ENCODE measurements at regions not wholly inside any gene's neighbourhood (a gene's known extent, or its start where the extent isn't known, plus 50 kb on each side); places are given as distances from the start of the nearest gene placed in this dataset.

DNA sequence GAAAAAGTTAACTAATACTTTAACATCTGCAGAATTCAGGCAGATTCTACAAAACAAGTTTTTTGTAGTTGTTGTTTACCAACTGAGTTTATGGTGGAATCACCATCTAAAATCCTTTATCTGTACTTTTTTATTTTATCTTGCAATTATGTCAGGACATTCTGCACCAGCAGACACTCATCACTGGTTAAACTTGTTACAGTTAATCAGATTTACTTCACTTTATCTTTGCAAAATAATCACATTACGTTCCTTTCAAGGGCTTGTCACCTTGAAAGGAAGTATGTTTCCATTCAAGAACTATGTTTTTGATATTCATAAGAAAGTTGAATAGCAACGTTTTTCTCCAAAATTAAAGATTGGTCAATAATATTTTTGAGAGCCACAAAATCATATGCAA lies 796.6 kb upstream of the ROBO1 start:
- no peak for DNase-seq

DNA sequence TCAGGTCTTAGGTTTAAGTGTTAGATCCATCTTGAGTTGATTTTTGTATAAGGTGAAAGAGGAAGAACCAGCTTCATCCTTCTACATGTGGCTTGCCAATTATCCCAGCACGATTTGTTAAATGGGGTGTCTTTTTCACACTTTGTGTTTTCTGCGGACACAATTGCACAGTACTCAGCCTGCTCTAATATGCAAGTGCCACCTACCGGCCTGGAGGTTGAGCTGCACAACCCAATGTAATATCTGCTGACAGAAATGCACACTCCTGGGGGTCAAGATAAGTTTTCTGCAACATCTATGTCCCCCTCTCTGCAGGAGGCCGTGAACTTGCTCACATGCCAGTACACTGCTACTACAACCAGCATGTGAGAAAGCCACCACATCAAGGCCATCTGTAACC lies 791.9 kb upstream of the ROBO1 start:
- DNase-seq, result no peak

DNA sequence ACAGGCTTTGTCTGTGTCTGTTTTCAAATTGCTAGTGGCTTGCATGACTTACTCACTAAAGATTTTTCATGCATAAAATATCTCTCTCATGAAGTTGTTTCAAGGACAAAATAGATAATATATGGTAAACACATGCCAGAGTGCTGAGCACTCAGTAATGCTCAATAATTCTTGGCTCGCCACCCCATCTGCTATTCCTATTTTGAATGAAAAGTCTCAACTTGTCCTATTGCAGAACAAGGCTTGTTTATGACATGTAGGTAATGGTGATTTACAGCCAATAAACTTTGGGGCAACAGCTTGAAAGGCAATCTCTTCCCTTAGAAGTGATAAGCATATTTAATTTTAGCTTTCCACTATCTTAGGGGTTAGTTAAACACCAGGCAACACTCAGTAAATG lies 789.0 kb upstream of the ROBO1 start:
- no peak for DNase-seq

DNA sequence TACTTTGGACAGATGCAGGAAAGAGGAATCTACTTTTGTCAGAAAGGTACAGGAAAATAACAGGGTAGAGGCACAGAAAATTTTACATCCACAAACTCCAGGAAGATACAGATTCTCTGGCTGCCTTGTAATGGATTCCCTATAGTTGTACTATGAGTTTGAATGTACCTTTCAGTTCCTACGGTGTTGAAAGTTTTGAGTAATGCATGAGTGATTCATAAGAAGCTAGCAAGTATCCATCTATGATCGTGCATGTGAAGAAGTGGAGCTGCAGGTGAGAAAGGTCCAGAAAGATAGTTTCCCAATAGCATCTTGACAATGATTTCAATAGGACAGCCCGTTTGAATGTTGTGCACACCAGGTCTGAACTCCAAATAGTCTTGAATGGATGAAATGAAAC lies 786.5 kb upstream of the ROBO1 start:
- DNase-seq, result no peak

- DNase-seq, result no peak
Observed at GRCh38 chr3:80553211-80553610, 785.4 kb upstream of the ROBO1 start.

DNA sequence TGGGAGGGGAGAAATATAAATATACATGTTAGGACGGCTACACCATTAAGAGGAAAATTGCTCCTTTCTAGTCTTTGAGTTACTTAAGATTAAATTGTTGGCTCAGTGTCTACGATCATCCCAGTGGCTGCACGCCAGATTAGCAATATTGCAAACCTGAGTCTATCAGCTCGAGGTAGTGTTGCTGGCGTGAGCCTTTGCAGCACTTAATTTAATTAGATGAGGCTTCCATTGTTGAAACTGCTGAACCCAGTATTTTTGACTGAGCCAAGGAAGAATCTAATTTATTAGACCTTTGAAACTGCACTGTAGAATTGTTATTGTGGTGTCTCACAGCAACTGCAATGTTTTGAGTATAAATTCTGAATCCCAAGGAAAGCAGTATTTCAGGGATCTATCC lies 782.4 kb upstream of the ROBO1 start:
- DNase-seq, result no peak

- no peak for DNase-seq
Observed at GRCh38 chr3:80549173-80549572, 781.4 kb upstream of the ROBO1 start.

DNA sequence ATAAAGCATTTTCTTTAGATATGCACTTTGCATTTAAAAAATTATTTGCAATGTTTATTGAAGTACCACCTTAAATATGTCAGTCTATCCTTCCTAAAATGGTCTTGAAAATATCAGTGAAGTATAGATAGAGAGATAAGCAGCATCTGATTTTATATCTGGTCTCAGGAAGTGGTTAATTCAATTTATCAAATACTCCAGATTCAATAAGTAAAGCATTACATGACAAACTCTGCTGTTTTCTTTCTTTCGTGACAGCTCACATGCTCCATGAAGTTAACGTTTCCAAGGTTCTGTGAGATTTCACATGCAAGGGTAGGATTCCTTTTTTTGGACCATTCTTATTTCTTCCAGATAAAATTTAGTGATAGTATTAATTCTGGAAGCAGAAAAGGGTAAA lies 775.4 kb upstream of the ROBO1 start:
- DNase-seq, result no peak

DNA sequence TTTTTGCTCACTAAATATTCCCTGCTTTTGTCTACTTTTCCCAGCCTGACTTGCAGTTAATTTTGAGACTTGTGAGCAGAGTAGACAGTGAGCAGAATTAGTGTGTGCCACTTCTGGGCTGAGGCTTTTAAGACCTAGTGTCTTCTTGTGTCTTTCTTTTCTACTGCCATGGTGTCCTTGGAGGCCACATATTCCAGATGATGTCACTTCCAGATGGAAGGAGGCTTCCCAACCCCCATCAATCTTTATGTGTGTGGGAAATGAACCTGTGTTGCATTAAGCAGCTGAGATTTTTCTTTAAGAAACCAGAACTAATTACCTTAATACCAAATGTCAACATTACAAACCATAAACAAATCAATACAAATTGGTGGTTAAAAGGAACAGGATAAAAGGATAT lies 774.7 kb upstream of the ROBO1 start:
- no peak for DNase-seq

DNA sequence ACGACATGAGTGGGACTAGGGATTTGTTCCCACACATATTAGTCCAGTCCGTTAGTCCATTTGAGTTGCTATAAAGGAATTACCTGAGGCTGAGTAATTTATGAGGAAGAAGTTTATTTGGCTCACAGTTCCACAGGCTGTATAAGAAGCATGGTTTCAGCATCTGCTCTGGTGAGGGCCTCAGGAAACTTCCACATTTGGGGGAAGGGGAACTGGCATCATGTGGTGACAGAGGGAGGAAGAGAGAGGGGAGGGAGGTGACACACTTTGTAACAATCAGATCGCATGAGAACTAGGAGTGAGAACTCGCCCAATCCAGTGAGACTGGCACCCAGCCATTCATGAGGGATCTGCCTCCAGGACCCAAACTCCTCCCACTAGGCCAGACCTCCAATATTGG lies 769.9 kb upstream of the ROBO1 start:
- DNase-seq, result no peak

GRCh38 chr3:80535286-80535685 lies 767.5 kb upstream of the ROBO1 start:
- DNase-seq, result no peak

- no peak for DNase-seq
Observed at GRCh38 chr3:80533553-80533952, 765.8 kb upstream of the ROBO1 start.

DNA sequence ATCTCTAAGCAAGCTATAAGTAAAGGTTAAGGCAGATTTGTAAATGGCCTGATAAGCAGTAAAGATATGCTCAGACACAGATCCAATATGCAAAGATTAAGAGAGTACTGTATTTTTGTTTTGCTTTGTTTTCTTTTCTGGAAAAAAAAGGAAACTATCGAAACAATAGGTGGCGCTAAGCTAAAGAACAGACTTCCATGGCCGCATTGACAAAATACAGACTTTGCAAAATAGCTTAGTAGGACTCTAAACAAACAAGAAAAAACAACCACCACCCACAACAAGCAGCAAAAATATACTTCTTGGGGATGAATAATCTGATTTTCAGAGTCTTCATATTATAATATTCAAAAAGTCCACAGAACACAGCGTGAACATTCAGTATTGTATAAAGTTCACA lies 758.4 kb upstream of the ROBO1 start:
- DNase-seq, result no peak

DNA sequence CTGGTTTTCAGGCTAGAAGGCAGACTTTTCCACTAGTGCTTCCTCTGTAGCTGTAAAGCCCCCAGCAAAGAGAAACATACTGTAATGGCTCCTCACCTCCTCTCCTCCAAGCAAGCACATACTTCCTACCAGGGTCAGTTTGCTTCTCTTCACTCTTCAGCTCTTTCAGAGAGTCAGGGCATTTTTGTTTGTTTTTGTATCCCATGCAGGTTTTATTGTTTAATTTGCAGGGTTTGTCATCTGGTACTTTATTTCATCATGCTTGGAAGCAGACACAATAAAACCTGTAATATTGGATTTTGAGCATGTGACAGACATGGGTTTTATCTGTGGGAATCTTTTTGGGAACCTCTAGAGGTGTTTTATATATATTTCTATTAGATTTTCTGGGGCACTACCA lies 753.3 kb upstream of the ROBO1 start:
- DNase-seq, result no peak

DNA sequence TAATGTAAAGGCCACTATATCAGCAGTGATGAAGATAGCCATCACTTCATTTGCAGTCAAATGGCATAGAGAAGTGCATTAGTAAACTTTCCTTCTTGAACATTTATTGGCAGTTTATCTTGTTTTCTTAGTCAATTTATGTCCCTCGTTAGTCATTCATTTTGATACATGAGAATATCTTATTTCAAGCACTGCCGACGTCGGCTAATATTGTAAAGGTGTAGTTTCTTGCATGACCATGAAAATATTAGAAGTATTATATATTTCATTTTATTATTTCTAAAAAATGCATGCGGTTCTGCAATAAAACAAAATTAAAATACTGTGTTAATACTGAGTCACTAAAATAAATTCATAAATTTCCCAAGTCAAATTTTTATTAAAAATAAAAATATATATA lies 751.6 kb upstream of the ROBO1 start:
- DNase-seq, result no peak

- no peak for DNase-seq
Observed at GRCh38 chr3:80496452-80496851, 728.7 kb upstream of the ROBO1 start.

GRCh38 chr3:80492162-80492561 lies 724.4 kb upstream of the ROBO1 start:
- no peak for DNase-seq

DNA sequence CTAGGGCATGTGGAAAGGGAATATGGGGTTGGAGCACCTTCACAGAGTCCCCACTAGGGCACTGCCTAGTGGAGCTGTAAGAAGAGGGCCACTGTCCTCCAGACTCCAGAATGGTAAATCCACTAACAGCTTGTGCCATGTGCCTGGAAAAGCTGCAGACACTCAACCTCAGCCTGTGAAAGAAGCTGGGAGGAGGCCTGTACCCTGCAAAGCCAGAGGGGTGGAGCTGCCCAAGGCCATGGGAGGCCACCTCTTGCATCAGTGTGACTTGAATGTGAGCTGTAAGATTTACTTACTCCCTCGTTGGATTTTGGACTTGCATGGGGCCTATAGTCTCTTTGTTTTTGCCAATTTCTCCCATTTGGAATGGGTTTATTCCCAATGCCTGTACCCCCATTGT lies 705.2 kb upstream of the ROBO1 start:
- DNase-seq, result no peak

DNA sequence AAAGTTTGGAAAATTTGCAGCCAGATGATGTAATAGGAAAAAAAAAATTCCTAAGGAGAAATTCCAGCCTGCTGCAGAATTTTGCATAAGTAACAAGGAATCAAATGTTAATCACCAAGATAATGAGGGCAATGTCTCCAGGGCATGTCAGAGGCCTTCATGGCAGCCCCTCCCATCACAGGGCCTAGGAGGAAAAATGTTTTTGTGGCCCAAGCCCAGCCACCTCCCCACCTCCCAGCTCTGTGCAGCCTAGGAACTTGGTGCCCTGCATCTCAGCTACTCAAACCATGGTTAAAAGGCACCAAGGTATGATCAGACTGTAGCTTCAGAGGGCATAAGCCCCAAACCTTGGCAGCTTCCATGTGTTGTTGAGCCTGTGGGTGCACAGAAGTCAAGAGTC lies 704.7 kb upstream of the ROBO1 start:
- no peak for DNase-seq

GRCh38 chr3:80470433-80470832 lies 702.6 kb upstream of the ROBO1 start:
- no peak for DNase-seq

DNA sequence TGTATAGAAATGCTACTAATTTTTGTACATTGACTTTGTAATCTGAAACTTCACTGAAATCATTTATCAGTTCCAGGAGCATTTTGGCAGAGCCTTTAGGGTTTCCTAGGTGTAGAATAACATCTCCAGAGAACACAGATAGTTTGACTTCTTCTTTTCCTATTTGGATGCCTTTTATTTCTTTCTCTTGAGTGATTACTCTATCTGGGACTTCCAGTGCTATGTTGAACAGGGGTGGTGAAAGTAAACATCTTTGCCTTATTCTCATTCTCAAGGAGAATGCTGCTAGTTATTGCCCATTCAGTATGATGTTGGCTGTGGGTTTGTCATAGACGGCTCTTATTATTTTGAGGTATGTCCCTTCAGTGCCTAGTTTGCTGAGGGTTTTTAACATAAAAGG lies 697.9 kb upstream of the ROBO1 start:
- no peak for DNase-seq

- DNase-seq, result no peak
Observed at GRCh38 chr3:80451393-80451792, 683.6 kb upstream of the ROBO1 start.

DNA sequence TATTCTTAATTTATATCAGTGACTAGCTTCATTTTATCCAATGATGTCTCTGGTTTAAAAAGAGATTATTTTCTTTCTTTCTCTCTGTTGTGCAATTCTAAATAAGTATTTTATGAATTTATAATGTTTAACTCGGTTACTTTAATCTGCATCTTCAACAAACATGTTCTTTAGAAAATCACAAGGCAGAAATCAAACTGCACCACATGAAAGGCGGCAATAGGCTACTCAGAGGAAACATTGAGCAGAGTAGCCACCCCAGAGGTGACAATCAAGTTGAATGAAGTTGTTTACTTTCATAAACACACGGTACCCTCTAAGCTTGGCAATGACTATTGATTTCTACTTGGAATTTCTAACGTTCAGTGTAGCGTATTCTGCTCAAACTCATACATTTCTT lies 677.8 kb upstream of the ROBO1 start:
- no peak for DNase-seq

DNA sequence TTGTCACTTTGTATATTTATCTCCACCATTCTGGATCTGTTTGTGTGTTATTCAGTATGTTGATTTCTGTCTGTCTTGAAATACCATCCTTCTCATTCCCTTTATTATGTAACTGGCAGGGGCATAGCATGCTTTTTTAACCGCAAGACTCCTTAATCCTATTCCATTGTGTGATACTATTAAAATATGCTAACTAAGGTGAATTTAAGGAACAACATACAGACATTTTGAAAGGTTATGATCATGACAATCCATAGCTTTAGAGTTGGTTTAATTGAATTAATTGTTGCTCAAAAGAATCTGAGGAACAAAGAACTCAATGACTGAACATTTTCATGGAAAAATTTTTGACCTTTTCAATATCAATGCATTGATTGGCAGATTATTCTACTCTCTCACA lies 677.3 kb upstream of the ROBO1 start:
- no peak for DNase-seq

DNA sequence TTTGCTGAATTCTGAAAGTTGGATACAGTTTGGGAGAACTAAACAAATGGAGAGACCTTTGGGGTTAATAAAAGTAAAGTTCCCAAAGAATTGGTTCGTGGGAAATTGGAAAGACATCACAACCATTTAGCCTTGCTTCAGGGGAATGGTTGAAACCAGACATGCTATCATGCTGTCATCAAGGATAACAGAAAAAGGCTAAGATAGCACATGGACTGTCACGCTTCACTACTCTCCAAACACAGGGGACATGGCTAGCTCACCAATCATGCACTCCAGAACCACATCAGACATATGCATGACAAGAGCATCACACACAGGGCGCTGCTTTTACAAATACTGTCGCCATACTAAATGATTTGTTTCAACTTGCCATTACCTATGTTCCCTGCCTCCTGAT lies 671.7 kb upstream of the ROBO1 start:
- no peak for DNase-seq

DNA sequence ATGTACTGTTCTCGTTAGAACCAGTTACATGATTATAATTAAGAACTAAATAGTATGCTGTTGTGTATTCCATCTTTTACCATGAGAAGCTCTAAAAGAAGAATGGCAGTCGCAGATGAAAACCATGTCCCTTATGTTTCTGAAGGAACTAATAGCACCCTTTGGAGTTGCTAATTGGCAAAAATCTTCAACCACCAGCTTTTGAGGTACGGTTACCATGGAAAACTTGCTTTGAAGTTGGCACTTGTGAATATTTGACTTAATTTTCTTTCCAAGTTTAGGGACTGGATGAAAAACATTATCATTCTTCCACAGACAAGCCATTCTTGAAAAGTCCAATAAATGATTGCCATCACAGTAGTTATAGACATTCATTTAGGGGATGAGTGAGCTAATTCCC lies 666.6 kb upstream of the ROBO1 start:
- DNase-seq, result no peak

Data from GOT3 (cell line).